ENCODE measurements at regions not wholly inside any gene's neighbourhood (a gene's known extent, or its start where the extent isn't known, plus 50 kb on each side); places are given as distances from the start of the nearest gene placed in this dataset.

- TF ChIP-seq CTCF (IDR thresholded peaks at IDR 0.05) (no peak), POLR2A (IDR thresholded peaks at IDR 0.05) (no peak)
Measured at GRCh38 chr2:191479680-191480023, 198.3 kb upstream of the NABP1 start.

Data from lower leg skin (tissue), 3 donors.